HFF-Myc (cell line): ENCODE measurements at regions not wholly inside any gene's neighbourhood (a gene's known extent, or its start where the extent isn't known, plus 50 kb on each side); places are given as distances from the start of the nearest gene placed in this dataset.

Experiments
- DNase-seq: peaks from one replicate; pipeline ENCODE4 v3.0.0-alpha.2; 2011; ENCODE audit warnings: low read depth; ENCODE audit errors: extremely low read depth
- H3K4me3 ChIP-seq: replicated peaks from 2 replicates; pipeline ENCODE4 v1.5.1; 2011; ENCODE audit warnings: low read depth, mild to moderate bottlenecking, control low read depth, low read length
- TF ChIP-seq, protein P1 (sequence below): IDR thresholded peaks from 2 replicates; pipeline ENCODE4 v1.5.1; 2012; ENCODE audit warnings: mild to moderate bottlenecking, low read depth, low read length, control low read depth; ENCODE audit errors: missing control alignments

DNA sequence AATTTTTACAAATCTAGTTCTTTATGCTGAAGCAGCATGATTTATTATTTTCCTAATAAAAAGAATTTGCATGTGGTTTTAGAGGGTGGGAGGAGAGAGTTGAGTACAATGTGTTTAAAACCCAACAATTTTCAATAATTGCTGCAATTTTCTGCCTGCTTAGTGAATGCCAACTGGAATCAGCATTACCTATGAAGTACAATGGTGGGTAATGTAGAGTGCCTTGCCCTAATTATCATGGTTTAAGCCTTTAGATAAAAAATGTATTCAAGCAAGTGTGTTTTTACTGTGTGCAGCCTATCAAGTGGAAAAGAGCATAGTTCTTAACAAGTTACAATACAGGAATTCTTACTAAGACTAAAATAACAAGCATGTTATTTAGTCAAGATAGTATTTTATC lies 77.9 kb upstream of the ANKRD50 start:
- H3K4me3 ChIP-seq, result no peak overlapping the region
- no peak for DNase-seq
- TF ChIP-seq, protein P1, sequence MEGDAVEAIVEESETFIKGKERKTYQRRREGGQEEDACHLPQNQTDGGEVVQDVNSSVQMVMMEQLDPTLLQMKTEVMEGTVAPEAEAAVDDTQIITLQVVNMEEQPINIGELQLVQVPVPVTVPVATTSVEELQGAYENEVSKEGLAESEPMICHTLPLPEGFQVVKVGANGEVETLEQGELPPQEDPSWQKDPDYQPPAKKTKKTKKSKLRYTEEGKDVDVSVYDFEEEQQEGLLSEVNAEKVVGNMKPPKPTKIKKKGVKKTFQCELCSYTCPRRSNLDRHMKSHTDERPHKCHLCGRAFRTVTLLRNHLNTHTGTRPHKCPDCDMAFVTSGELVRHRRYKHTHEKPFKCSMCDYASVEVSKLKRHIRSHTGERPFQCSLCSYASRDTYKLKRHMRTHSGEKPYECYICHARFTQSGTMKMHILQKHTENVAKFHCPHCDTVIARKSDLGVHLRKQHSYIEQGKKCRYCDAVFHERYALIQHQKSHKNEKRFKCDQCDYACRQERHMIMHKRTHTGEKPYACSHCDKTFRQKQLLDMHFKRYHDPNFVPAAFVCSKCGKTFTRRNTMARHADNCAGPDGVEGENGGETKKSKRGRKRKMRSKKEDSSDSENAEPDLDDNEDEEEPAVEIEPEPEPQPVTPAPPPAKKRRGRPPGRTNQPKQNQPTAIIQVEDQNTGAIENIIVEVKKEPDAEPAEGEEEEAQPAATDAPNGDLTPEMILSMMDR, result no peak

DNA sequence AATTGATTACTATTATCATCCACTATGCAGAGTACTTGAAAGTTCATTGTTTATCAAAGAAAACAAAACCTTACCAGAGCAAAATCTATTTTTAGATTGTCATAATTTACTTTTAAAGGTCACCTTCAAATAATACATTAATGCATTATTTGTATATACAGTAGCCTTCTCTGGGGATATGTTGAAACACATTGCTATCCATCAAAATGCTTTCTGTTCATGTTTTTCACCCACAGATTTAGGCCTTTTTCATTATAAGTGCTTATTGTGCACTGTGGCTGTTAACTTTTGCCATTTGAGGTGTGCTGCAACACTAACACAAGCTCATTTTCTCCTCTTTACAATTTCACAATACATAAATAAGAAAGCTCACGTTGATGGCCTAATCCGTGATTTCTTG lies 74.1 kb upstream of the ANKRD50 start:
- DNase-seq, result no peak
- no peak overlapping the region for H3K4me3 ChIP-seq
- TF ChIP-seq, protein P1, result no peak

DNA sequence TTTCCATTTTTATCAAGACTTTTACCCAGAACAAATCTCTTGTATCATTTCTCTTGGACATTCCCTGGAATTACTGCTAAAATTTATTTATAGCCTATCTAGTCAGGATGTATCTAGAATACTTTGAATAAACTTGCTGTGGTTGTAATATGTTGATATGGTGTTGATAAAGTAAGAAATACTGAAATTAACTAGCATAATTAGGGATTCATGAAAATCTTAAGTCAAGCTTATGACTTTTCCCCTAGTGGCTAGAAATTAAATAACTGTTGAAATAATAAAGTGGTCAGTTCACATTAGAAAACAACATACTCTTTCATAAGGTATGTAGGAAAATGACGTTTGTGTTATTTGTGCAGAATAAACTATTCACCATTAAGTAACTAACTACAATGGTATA lies 73.1 kb upstream of the ANKRD50 start:
- TF ChIP-seq, protein P1, result no peak
- no peak for DNase-seq
- no peak overlapping the region for H3K4me3 ChIP-seq

DNA sequence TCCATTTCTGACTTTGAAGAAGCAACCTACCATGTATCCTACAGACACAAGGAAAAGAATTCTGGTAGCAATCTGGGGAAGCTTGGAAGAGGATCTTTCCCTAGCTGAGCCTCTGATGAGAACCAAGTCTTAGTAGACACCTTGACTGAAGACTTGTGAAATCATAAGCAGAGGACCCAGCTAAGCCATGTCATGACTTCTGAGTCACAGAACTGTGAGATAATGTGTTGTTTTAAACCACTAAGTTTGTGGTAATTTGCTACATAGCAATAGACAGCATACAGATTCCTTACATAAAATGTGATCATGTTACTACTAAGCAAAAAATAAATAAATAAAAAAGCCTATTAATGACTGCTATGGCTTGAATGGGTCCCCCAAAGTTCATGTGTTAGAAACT lies 71.3 kb upstream of the ANKRD50 start:
- TF ChIP-seq, protein P1, result no peak
- no peak overlapping the region for H3K4me3 ChIP-seq
- no peak for DNase-seq

DNA sequence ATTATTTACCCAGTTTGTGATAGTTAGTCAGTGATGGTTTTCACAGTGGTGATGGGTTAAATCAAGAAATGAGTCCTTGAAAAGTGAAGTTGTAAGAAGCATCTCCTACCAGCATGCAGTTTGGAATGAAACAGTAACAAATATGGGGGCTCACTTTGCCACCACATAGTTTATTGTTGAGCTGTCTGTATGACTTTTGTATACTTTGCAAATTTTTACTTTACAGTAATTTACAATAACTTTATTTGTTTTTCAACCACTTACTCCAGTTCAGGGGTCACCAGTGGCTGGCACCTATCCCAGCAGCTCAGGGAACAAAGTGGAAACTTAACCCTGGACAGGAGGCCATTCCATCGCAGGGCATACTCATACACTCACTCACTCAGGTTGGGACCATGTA lies 64.5 kb upstream of the ANKRD50 start:
- TF ChIP-seq, protein P1, result no peak
- no peak for DNase-seq
- no peak overlapping the region for H3K4me3 ChIP-seq

DNA sequence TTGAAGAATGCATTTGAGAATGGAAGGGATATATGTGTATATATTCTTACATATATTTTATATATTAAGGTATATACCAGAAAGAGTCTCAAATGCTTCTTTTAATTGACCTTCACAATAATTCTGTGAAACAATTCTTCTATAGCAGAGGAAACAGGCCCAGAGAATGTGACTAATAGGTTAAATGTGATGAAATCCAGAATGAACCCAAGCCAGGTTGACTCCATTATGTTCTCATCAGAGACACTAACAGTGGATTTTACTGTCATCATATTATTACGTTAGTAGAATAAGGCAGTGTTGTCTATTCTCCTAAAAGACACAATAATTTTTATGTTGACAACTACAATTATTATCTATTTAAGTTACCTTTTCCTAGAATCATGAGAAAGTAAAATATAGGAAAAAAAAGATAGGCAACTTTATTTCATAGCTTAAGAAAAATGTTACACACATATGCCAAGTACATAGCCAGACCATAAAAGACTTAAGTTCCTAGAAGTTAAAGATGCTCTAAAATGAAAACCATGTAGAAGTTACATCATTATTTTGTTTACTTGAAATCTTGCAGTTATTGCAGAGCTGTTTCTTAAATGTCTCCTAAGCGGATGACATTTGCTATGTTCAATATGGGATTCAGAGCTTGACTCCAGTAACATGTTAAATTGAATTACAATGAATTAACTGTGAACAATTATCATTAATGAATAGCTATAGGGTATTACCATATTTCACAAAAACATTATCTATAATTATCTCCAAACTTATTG lies 56.2 kb upstream of the ANKRD50 start:
- no peak overlapping the region for H3K4me3 ChIP-seq
- TF ChIP-seq, protein P1, result no peak
- DNase-seq, result no peak

DNA sequence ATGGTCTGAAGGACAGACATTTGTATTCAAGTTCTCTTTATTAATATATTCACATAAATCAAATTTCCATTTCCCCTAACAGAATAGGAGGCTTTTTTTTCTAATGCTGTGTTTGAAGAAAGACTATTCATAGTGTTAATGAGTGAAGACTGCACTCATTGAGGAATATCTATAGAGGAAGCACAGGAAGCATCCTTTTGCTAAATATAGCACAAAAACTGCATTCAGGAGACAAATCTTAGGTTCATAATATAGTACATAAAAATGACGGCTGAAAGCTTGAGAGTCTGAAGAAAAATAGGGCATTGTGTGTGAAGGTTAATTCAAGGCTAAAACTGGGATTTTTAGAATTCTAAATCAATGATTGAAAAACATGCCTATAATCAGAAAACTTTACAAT lies 50.4 kb upstream of the ANKRD50 start:
- TF ChIP-seq, protein P1, result no peak
- H3K4me3 ChIP-seq, result no peak overlapping the region
- no peak for DNase-seq
